ENCODE measurements at regions not wholly inside any gene's neighbourhood (a gene's known extent, or its start where the extent isn't known, plus 50 kb on each side); places are given as distances from the start of the nearest gene placed in this dataset.

- DNase-seq = no peak
- no peaks in the 10 kb centered on the region for H3K27me3 ChIP-seq (ENCODE audit: insufficient read depth)
- H3K4me3 ChIP-seq (ENCODE audit: low read depth in 2 of 2, low read length in 1 of 2) = no peak overlapping the region
- H3K9me2 ChIP-seq = no peaks in the 10 kb centered on the region
- H3K4me1 ChIP-seq (ENCODE audit: control insufficient read depth in 1 of 2, insufficient read depth in 2 of 2, low read depth in 1 of 2, low read length in 1 of 2) = no peaks in the 10 kb centered on the region
- 21% methylated on average over 1 of the region's 1 CpG for WGBS (ENCODE audit: low lambda C conversion rate)
- H2AFZ ChIP-seq (ENCODE audit: low read depth) = no peak overlapping the region
- H3K79me2 ChIP-seq (ENCODE audit: insufficient read depth) = no peaks in the 10 kb centered on the region
- H3K27ac ChIP-seq (ENCODE audit: low read depth in 2 of 2, low read length in 1 of 2) = no peak overlapping the region
- H3K9me3 ChIP-seq = no peaks in the 10 kb centered on the region
- no peak overlapping the region for H3K4me2 ChIP-seq
- H3F3A ChIP-seq (replicated peaks; ENCODE audit: insufficient read depth) = peaks cover 5% of the 10 kb centered on the region
- H3K36me3 ChIP-seq (replicated peaks in 1 of 2; ENCODE audit: control insufficient read depth in 1 of 2, insufficient read depth in 2 of 2, low read length in 1 of 2) = no peaks in the 10 kb centered on the region
- ChIA-PET POLR2A (no interaction called here), CTCF (interaction anchor here (0.9 to 1.2 kb wide), 2 partner anchors 7 to 10 kb away, joined by 3 read pairs; no protein-coding TSS in a partner anchor)
- H4K20me1 ChIP-seq (ENCODE audit: insufficient read depth) = no peaks in the 10 kb centered on the region
- H3K9ac ChIP-seq = no peak overlapping the region
- TF ChIP-seq EZH2phosphoT487 (IDR thresholded peaks at IDR 0.05; ENCODE audit: borderline replicate concordance, low read depth) (no peak), CHD2 (IDR thresholded peaks at IDR 0.05; ENCODE audit: low read length, partially characterized antibody) (no peak), ZBTB33 (IDR thresholded peaks at IDR 0.05; ENCODE audit: borderline replicate concordance, low read depth) (no peak), JUND (IDR thresholded peaks at IDR 0.05) (0 out of 2 replicates have a peak, but pooled peaks have one; percentile 13), RXRA (IDR thresholded peaks at IDR 0.05; ENCODE audit: borderline replicate concordance, low read depth) (no peak), ELF1 (IDR thresholded peaks at IDR 0.05) (no peak), EP300 (IDR thresholded peaks at IDR 0.05; ENCODE audit: borderline replicate concordance in 1 of 2, low read depth in 1 of 2, low read length in 1 of 2) (no peak), FOSL2 (IDR thresholded peaks at IDR 0.05; ENCODE audit: borderline replicate concordance, low read depth) (0 out of 2 replicates have a peak, but pooled peaks have one; percentile 12), SMC3 (IDR thresholded peaks at IDR 0.05; ENCODE audit: low read depth, low read length) (no peak), FOXJ3 (CRISPR knock-in tag; IDR thresholded peaks at IDR 0.05) (no peak), GATA2 (CRISPR knock-in tag; IDR thresholded peaks at IDR 0.05) (no peak), MXI1 (IDR thresholded peaks at IDR 0.05; ENCODE audit: low read depth, low read length) (no peak), MEF2A (IDR thresholded peaks at IDR 0.05; ENCODE audit: borderline replicate concordance, low read depth) (no peak), TCF12 (IDR thresholded peaks at IDR 0.05) (no peak), NFIC (IDR thresholded peaks at IDR 0.05; ENCODE audit: borderline replicate concordance) (no peak), USF1 (IDR thresholded peaks at IDR 0.05; ENCODE audit: borderline replicate concordance, low read depth) (no peak), CTCF (IDR thresholded peaks at IDR 0.05) (no peak)
These were observed 65.4 kb upstream of the VRK2 start for GRCh38 chr2:57981083-57981768.
